HG03342 (cell line): ENCODE measurements at regions not wholly inside any gene's neighbourhood (a gene's known extent, or its start where the extent isn't known, plus 50 kb on each side); places are given as distances from the start of the nearest gene placed in this dataset.
"Not testable (repeated sequence)": the region's sequence is repeated elsewhere in the genome, so short reads cannot be mapped to it uniquely, and the experiment has no call there.

ENCODE experiments used
- ATAC-seq: cut with Tn5 transposase; IDR thresholded peaks from one replicate; pipeline ENCODE4 v1.9.1; 2021; ENCODE audit warnings: mild to moderate bottlenecking, moderate library complexity; ENCODE audit not compliant: unreplicated experiment

- ATAC-seq: not testable (repeated sequence)
Measured at GRCh38 chr16:13336907-13337881, 435.8 kb downstream of the SHISA9 start.

- no peak for ATAC-seq
Measured at GRCh38 chr16:13338044-13338443, 436.6 kb downstream of the SHISA9 start.

DNA sequence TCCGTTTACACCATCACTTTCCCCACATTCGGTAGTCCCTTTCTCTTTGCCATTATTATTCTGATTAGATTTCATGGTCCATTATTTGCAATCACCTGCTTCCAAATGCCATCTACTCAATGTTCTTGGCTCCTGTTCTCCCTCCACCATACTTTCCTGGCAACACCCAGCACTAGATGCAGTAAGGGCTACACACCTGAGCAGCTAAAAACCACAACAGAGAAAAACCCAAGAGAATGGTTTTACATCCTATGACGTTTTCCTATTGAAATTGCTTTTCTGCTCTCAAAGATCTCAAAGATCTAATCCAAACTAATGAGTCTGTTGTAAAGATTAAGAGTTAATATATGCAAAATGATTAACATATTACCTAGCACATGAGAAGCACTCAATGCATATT, 441.3 kb downstream of the SHISA9 start:
- ATAC-seq: no peak

DNA sequence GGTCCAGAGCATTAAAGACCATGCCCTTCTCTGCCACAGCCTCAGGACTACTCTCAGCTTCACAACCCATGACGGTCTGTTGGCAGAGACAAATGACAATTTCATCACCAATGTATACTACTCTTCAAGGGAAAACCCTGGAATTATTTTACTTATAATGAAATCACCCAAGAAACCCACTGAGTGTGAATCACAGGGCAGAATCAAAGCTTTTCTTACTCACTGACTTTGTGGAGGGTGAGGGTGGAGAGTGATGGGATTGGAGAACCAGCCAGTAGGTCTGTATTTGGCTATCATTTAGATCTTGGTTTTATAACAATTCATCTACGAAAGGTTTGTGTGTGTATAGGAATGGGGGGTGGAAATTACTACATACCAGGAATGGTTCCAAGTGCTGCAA, 442.6 kb downstream of the SHISA9 start:
- ATAC-seq: no peak

DNA sequence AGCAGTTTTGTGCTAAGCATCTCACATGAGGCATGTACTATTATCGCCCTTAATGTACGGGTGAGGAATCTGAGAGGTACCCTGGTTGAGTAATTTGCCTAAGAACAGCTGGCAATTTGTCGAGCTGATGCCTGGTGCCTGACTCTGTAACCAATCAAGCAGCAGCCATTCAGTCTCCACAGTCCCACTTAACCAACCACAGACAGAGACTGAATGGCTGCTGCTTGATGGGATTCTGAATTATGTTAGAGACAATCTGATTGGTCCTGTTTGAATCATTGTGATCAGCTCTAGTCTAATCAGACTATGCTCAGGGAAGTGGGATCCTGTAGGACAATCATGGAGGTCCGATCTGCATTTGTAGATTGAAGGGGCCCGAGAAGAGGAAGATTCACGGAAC, 447.0 kb downstream of the SHISA9 start:
- no peak for ATAC-seq

- ATAC-seq: no peak
Measured at GRCh38 chr16:13350000-13350399, 448.6 kb downstream of the SHISA9 start.

DNA sequence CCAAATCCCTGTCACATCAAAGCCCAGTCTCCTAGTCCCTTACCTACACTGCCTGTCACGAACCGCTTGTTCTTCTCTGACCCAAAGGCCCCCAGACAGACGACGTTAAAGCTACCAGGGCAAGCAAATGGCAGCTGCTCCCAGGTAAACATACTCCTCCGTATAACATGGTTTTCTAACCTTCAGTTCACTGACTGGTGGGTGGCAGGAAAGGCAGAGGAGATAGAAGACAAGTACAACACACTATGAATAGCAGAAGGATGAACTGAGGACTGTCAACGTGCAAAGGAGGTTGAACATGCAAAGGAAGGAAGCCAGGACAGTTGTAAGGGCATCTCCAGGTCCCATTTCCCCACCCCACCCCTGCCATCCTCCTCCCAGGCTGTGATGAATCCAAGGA, 449.8 kb downstream of the SHISA9 start:
- no peak for ATAC-seq

DNA sequence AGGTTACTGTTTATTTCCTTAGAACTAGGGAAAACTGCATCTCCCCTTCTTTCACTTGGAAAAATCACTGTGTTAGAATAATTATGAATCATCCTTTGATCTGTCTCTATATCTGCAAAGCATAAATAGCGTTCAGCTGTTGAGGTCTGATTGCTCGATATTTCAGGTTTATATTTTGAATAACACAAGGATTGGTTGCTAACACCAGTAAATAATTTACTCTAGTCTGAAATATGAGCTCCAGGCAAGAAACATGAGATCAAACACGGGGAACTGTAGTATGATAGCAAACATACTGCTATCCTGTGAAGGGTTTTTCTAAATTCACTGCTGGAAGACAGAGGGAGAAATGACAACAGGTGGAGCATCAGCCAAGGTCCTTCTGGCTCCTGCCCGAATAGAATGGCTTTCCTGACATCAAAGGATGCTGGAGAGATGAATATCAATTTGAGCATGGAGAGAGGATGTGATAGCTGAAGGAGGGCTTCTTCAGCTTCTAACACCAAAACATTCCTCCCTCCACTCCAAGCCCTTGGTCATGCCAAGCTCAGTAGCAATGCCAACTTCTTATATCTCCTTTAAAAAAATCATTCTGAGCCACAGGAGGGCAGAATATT, 450.3 kb downstream of the SHISA9 start:
- no peak for ATAC-seq

DNA sequence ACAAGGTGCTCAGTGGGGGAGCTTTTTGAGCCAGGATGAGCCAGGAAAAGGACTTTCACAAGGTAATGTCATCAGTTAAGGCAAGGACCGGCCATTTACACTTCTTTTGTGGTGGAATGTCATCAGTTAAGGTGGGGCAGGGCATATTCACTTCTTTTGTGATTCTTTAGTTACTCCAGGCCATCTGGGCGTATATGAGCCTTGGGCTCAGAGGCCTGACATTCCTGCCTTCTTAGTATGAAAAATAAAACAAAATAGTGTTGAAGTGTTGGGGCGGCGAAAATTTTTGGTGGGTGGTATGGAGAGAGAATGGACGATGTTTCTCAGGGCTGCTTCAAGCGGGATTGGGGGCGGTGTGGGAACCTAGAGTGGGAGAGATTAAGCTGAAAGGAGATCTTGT, 451.4 kb downstream of the SHISA9 start:
- ATAC-seq: not testable (repeated sequence)

- ATAC-seq: not testable (repeated sequence)
Measured at GRCh38 chr16:13357842-13358241, 456.4 kb downstream of the SHISA9 start.

DNA sequence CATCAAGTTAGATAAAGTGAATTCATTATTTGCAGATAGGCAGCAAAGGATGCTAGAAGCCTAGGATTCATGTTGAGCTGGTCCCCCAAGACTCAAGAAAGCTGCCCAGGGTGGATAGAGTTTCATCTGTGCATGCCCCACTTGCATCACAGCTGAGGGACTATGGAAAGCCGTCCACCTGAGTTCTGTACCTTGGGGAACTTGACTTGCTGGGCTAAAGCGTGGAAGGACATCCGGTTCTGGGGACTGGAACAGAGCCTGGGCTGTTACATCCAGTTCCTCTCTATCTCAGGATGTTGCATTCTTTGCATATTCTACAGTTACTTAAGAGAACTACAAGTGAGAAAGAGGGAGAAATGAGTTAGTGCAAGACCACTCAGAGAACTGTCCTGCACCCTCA, 458.4 kb downstream of the SHISA9 start:
- no peak for ATAC-seq

DNA sequence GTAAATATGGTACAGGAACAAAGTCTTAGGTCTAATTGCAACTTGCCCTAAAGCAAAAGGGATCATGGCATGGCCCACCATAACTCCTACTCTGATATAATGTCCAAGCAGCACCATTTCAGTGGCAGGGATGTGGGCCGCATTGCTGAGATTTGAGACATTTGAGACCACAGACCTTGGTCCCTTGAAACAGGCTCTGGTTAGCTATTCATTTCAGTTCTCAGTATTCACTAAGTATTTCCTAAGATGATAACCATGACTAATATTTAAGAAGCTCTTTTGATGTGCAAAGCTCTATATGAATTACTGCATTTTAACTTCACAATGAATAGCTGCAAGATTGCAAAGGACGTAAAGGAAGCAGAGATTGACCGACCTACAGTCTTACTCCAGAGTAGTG, 471.0 kb downstream of the SHISA9 start:
- no peak for ATAC-seq

- no peak for ATAC-seq
Measured at GRCh38 chr16:13376174-13376573, 474.8 kb downstream of the SHISA9 start.

DNA sequence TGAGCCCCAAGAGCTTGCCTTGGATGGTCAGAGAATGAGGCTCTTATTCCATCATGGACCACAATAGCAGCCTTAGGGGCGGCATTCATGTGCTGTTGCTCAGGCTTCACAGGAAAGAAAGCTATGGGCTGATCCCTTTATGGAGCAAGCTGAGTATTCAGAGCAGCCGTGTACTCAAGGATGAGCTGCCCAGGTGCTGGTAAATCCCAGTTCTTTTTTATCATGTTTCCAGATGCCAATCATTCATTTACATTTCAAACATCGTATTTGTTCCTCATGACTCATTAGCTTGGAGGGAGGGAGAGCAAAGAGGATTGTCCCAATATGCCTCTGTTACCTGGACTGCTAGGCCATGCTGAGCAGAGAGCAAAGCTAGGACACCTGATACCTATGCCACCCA, 475.7 kb downstream of the SHISA9 start:
- ATAC-seq: no peak

GRCh38 chr16:13378151-13378550, 476.8 kb downstream of the SHISA9 start:
- no peak for ATAC-seq

- ATAC-seq: no peak
Measured at GRCh38 chr16:13379266-13379665, 477.9 kb downstream of the SHISA9 start.

DNA sequence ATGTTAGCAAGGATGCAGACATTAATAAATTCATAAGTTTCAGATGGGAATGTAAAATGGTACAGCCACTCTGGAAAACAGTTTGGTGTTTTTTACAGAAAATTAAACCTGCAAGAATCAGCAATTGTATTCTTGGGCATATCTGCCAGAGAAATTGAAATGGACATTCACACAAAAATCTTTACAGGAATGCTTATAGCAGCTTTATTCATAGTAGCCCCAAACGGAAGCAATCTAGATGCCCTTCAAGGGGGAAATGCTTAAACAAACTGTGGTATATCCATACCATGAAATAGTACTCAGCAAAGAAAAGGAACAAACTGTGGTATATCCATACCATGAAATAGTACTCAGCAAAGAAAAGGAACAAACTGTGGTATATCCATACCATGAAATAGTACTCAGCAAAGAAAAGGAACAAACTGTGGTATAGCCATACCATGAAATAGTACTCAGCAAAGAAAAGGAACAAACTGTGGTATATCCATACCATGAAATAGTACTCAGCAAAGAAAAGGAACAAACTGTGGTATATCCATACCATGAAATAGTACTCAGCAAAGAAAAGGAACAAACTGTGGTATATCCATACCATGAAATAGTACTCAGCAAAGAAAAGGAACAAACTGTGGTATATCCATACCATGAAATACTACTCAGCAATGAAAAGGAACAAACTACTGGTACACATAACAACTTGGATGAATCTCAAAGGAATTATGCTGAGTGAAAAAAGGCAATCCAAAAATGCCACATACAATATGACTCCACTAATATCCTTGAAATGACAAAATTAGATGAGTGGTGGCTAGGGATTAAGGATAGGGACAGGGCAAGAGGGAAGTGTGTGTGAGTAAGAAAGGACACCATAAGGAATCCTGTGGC, 484.0 kb downstream of the SHISA9 start:
- not testable (repeated sequence) for ATAC-seq

DNA sequence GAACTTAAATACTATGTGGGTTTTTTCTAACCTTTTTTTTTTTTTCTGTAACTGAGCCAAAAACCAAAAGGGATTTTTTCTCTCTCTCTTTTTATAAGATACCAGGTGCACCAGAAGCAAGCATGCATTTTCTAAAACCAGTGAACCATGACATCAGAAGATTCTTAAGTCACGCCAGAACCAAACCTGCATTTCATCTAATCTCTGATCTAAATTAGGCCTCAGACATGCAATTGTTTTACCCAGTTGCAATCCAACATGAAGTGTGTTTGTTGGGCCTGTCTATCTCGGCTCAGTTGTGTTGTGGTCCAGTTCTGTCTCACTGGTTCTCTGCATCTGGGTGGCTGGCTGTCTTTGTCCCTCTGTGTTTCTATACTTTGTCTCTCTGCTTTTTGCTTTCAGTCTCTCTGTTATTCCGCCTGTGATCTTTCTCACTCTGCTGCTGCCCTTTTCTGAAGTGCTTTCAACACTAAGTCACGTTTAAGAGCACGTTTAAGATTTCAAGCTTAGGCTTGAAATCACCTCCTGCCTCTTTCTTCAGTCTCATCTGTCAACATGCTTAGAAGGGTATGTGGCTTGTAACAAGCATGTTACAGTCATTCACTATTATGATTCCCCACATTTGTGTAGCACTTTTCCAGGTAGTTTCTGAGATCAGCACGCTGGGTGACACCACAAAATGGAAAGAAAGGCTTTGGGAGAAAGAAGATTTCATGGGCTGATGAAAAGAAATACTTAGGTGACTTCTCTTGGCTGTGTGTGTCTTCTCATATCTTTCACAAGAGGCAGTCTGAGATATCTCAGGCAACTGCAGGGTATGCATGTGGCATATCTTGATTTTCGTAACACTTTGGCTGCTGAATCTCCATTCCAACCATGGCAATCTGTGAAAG, 488.9 kb downstream of the SHISA9 start:
- peak; percentile 52 for ATAC-seq

GRCh38 chr16:13390986-13391305, 489.5 kb downstream of the SHISA9 start:
- no peak for ATAC-seq

GRCh38 chr16:13391337-13391736, 489.9 kb downstream of the SHISA9 start:
- ATAC-seq: no peak
